SK-N-SH (cell line): ENCODE measurements at regions not wholly inside any gene's neighbourhood (a gene's known extent, or its start where the extent isn't known, plus 50 kb on each side); places are given as distances from the start of the nearest gene placed in this dataset.

Experiments
- CTCF ChIA-PET: fragments of 300-600, 350-600 bp; formaldehyde crosslinking; extraction: SDS; loops from one replicate; lab custom pipeline; 2021; lab: Yijun Ruan, JAX
- POLR2A ChIA-PET: fragments of 350-600 bp; sonication (Branson Sonifier 250); formaldehyde crosslinking; extraction: SDS; loops from one replicate; lab custom pipeline; 2020; ENCODE audit warnings: antibody characterized with exemption, inconsistent platforms; lab: Yijun Ruan, JAX
- DNase-seq: peaks from one replicate; pipeline ENCODE4 v3.0.0; 2012
- H2AFZ ChIP-seq: fragments of 200-600 bp; sonication (generic); 2 replicates; pipeline ENCODE4 v1.8.1; 2016; ENCODE audit warnings: antibody characterized with exemption, mild to moderate bottlenecking, low read depth
- H3F3A ChIP-seq: fragments of 200-600 bp; sonication (generic); replicated peaks from 2 replicates; pipeline ENCODE3; 2016; ENCODE audit warnings: antibody characterized with exemption, mild to moderate bottlenecking; ENCODE audit not compliant: insufficient read depth
- H3K27ac ChIP-seq, 2 experiments: fragments of 200-500 bp in 1 of 2; fragments of 200-600 bp in 1 of 2; sonication (Bioruptor generic) in 1 of 2; sonication (generic), shearing (Covaris generic) in 1 of 2; 2 replicates each; pipeline versions ENCODE4 v1.5.1 to v1.6.1; 2014 to 2016; ENCODE audit warnings: low read depth in 2 of 2, inconsistent platforms in 1 of 2, low read length in 1 of 2, mild to moderate bottlenecking in 1 of 2, mixed read lengths in 1 of 2
- H3K27me3 ChIP-seq: fragments of 200-600 bp; sonication (generic), shearing (Covaris generic); 2 replicates; pipeline ENCODE4 v1.6.1; 2016; ENCODE audit warnings: mixed run types; ENCODE audit not compliant: insufficient read depth
- H3K36me3 ChIP-seq, 2 experiments: fragments of 200-500 bp in 1 of 2; fragments of 200-600 bp in 1 of 2; sonication (Bioruptor generic) in 1 of 2; sonication (generic) in 1 of 2; replicated peaks in 1 of 2; 2 replicates each; pipeline versions ENCODE3 to v1.5.1; 2014 to 2016; ENCODE audit warnings: low read length in 1 of 2, mild to moderate bottlenecking in 1 of 2; ENCODE audit not compliant: insufficient read depth in 2 of 2, control insufficient read depth in 1 of 2
- H3K4me1 ChIP-seq, 2 experiments: fragments of 200-500 bp in 1 of 2; fragments of 200-600 bp in 1 of 2; sonication (Bioruptor generic) in 1 of 2; sonication (generic), shearing (Covaris generic) in 1 of 2; 2 replicates each; pipeline versions ENCODE4 v1.5.1 to v1.6.1; 2014 to 2016; ENCODE audit warnings: low read depth in 1 of 2, low read length in 1 of 2, mixed run types in 1 of 2; ENCODE audit not compliant: insufficient read depth in 2 of 2, control insufficient read depth in 1 of 2
- H3K4me2 ChIP-seq: fragments of 200-600 bp; sonication (generic), shearing (Covaris generic); 2 replicates; pipeline ENCODE4 v1.6.1; 2017; ENCODE audit warnings: mixed run types
- H3K4me3 ChIP-seq, 2 experiments: fragments of 200-500 bp in 1 of 2; fragments of 200-600 bp in 1 of 2; sonication (Bioruptor generic) in 1 of 2; sonication (generic), shearing (Covaris generic) in 1 of 2; 2 replicates each; pipeline versions ENCODE4 v1.5.1 to v1.8.1; 2014 to 2016; ENCODE audit warnings: low read depth in 2 of 2, inconsistent platforms in 1 of 2, low read length in 1 of 2, mild to moderate bottlenecking in 1 of 2, mixed read lengths in 1 of 2, moderate library complexity in 1 of 2
- H3K79me2 ChIP-seq: fragments of 200-600 bp; sonication (generic); 2 replicates; pipeline ENCODE4 v1.8.1; 2017; ENCODE audit warnings: mild to moderate bottlenecking; ENCODE audit not compliant: insufficient read depth
- H3K9ac ChIP-seq: fragments of 200-600 bp; sonication (generic); 2 replicates; pipeline ENCODE4 v1.6.1; 2017; ENCODE audit warnings: mixed run types
- H3K9me2 ChIP-seq: fragments of 200-600 bp; sonication (generic); 2 replicates; pipeline ENCODE4 v1.6.1; 2017; ENCODE audit warnings: mixed run types
- H3K9me3 ChIP-seq: fragments of 200-600 bp; sonication (generic); 2 replicates; pipeline ENCODE4 v1.6.1; 2017; ENCODE audit warnings: mixed run types, mild to moderate bottlenecking, moderate library complexity
- H4K20me1 ChIP-seq: fragments of 200-600 bp; sonication (generic); 2 replicates; pipeline ENCODE4 v1.6.1; 2017; ENCODE audit warnings: mild to moderate bottlenecking, mixed run types; ENCODE audit not compliant: insufficient read depth
- CHD2 ChIP-seq: fragments of 150-350 bp; IDR thresholded peaks from 2 replicates; pipeline ENCODE4 v1.6.1; 2018; ENCODE audit warnings: low read length; ENCODE audit not compliant: partially characterized antibody
- FOSL2 ChIP-seq: IDR thresholded peaks from 2 replicates; pipeline ENCODE4 v1.4.0; 2012; ENCODE audit warnings: low read depth, mild to moderate bottlenecking, moderate library complexity, borderline replicate concordance
- FOXJ3 ChIP-seq: sonication (generic); formaldehyde crosslinking; IDR thresholded peaks from 2 replicates; pipeline ENCODE4 v1.5.1; 2020; ENCODE audit warnings: mild to moderate bottlenecking, missing genetic modification reagents
- GABPA ChIP-seq: IDR thresholded peaks from 2 replicates; pipeline ENCODE4 v1.4.0; 2012; ENCODE audit warnings: low read depth, mild to moderate bottlenecking
- GATA2 ChIP-seq: sonication (generic); formaldehyde crosslinking; IDR thresholded peaks from 2 replicates; pipeline ENCODE4 v1.5.0; 2020; ENCODE audit warnings: mild to moderate bottlenecking, missing genetic modification reagents
- MEF2A ChIP-seq: IDR thresholded peaks from 2 replicates; pipeline ENCODE4 v1.4.0; 2012; ENCODE audit warnings: low read depth, borderline replicate concordance
- MXI1 ChIP-seq: IDR thresholded peaks from 2 replicates; pipeline ENCODE4 v1.6.1; 2012; ENCODE audit warnings: mild to moderate bottlenecking, low read depth, low read length, improper control_type of control experiment
- NRF1 ChIP-seq: IDR thresholded peaks from 2 replicates; pipeline ENCODE4 v1.6.1; 2012; ENCODE audit warnings: low read depth, mild to moderate bottlenecking, low read length
- RAD21 ChIP-seq: IDR thresholded peaks from 2 replicates; pipeline ENCODE4 v1.6.1; 2012; ENCODE audit warnings: mild to moderate bottlenecking, low read length
- RCOR1 ChIP-seq: fragments of 150-350 bp; IDR thresholded peaks from 2 replicates; pipeline ENCODE4 v1.6.1; 2017; ENCODE audit warnings: antibody characterized with exemption, low read length
- RXRA ChIP-seq: IDR thresholded peaks from 2 replicates; pipeline ENCODE4 v1.4.0; 2012; ENCODE audit warnings: low read depth, mild to moderate bottlenecking, borderline replicate concordance
- SIN3A ChIP-seq: IDR thresholded peaks from 2 replicates; pipeline ENCODE4 v1.6.1; 2012; ENCODE audit warnings: low read depth, mild to moderate bottlenecking, low read length, moderate library complexity, borderline replicate concordance
- SMC3 ChIP-seq: IDR thresholded peaks from 2 replicates; pipeline ENCODE4 v1.6.1; 2012; ENCODE audit warnings: low read depth, low read length, improper control_type of control experiment
- TAF1 ChIP-seq: IDR thresholded peaks from 2 replicates; pipeline ENCODE4 v1.6.1; 2012; ENCODE audit warnings: low read depth, mild to moderate bottlenecking, low read length, moderate library complexity, borderline replicate concordance
- TCF12 ChIP-seq: IDR thresholded peaks from 2 replicates; pipeline ENCODE4 v1.4.0; 2012
- TEAD4 ChIP-seq: IDR thresholded peaks from 2 replicates; pipeline ENCODE4 v1.4.0; 2012; ENCODE audit warnings: mild to moderate bottlenecking, borderline replicate concordance; ENCODE audit not compliant: insufficient read depth
- WGBS: methylation state at CpG from one replicate; pipeline ENCODE4 v1.1.6; 2017; ENCODE audit warnings: low lambda C conversion rate; 5-methylcytosine and 5-hydroxymethylcytosine counted together
- TF ChIP-seq, protein P1 (sequence below): fragments of 200-600 bp; sonication (generic); IDR thresholded peaks from 2 replicates; pipeline ENCODE4 v1.6.1; 2017; ENCODE audit warnings: antibody characterized with exemption, mild to moderate bottlenecking, moderate library complexity
- TF ChIP-seq, protein P2 (sequence below): IDR thresholded peaks from 2 replicates; pipeline ENCODE4; 2012
- TF ChIP-seq, protein P3 (sequence below): IDR thresholded peaks from 2 replicates; pipeline ENCODE4 v1.4.0; 2012; ENCODE audit warnings: low read depth
- TF ChIP-seq, protein P4 (sequence below): fragments of 150-350 bp; IDR thresholded peaks from 2 replicates; pipeline ENCODE4 v1.6.1; 2016; ENCODE audit warnings: mild to moderate bottlenecking, low read depth, low read length

DNA sequence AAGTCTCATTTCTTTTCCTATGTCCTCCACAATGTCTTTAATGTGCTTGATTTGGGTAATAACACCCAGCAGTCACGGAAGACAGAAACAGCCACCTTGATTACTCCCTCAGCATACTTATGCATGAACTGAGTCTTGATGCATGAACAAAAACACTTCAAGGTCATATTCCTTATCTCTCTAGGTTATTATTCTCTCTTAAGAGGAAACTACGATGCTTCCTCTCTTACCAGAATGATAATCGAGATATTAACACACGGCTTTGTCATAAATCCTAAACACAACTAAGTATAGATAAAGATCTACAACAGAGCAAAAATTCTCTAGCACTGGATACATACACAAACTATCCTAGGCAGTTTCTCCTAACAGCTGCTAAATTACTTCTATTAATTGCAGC lies 583.5 kb upstream of the ATP2B1 start:
- Histone ChIP-seq H3K36me3 (no peaks in the 10 kb centered on the region), H4K20me1 (no peaks in the 10 kb centered on the region), H2AFZ (0 out of 2 replicates have a peak overlapping the region, but pooled peaks have one; percentile 51), H3K79me2 (no peaks in the 10 kb centered on the region), H3K9me2 (no peaks in the 10 kb centered on the region), H3K4me2 (no peak overlapping the region), H3K9me3 (peaks cover 4% of the 10 kb centered on the region), H3K27me3 (no peaks in the 10 kb centered on the region), H3K4me3 (no peak overlapping the region), H3F3A (no peaks in the 10 kb centered on the region), H3K27ac (peak overlapping the region in 1 of 2 experiments; percentile 28; a peak in 1 of 4 replicates), H3K9ac (no peak overlapping the region), H3K4me1 (peaks cover 0 to 4% of the 10 kb centered on the region in 2 experiments; a peak in 1 of 4 replicates)
- DNase-seq: no peak
- CTCF ChIA-PET: no interaction called here
- TF ChIP-seq GATA2 (CRISPR knock-in tag): no peak
- TF ChIP-seq, protein P1, sequence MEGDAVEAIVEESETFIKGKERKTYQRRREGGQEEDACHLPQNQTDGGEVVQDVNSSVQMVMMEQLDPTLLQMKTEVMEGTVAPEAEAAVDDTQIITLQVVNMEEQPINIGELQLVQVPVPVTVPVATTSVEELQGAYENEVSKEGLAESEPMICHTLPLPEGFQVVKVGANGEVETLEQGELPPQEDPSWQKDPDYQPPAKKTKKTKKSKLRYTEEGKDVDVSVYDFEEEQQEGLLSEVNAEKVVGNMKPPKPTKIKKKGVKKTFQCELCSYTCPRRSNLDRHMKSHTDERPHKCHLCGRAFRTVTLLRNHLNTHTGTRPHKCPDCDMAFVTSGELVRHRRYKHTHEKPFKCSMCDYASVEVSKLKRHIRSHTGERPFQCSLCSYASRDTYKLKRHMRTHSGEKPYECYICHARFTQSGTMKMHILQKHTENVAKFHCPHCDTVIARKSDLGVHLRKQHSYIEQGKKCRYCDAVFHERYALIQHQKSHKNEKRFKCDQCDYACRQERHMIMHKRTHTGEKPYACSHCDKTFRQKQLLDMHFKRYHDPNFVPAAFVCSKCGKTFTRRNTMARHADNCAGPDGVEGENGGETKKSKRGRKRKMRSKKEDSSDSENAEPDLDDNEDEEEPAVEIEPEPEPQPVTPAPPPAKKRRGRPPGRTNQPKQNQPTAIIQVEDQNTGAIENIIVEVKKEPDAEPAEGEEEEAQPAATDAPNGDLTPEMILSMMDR: no peak
- POLR2A ChIA-PET: no interaction called here
- 35% methylated on average over 4 of the region's 4 CpGs for WGBS

DNA sequence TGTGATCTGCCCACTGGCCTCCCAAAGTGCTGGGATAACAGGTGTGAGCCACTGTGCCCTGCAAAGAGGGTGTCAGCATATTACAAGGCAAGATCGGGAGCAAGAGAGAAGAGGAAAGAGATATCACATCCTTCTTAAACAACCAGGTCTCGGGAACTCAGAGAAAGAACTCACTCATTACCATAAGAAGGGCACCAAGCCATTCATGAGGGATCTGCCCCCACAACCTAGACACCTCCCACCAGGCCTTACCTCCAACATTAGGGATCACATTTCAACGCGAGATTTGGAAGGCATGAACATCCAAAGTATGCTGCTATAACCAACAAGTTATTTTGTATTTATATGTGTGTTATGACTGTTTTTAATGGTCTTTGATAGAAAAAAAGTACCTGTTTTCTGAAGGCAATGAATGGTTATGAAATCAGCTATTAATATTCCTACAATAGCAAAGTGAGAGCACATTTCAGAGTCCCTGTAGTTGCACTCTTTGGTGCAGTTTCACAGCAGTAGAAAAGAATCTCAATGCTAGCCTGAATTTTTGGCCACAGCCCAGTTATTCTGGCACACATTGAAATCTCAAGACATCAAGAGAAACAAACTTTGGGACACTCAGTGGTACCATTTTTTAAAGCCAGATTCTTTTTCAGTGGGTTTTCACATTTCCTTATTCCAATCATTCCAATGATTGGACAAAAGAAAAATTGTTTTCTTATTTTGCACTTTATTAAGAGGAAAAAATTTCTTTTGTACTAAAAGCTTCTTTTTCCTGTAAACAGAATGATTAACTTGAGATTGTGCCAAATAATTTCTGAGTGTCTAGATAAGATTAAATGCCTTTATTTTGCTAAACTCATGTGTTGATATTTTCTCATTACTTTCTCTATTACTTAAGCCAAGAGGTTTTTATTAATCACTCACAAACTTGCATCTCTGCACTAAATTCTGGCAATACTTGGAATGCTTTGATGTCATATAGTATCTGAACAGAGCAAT lies 582.6 kb upstream of the ATP2B1 start:
- H3K4me3 ChIP-seq: no peak overlapping the region
- no peaks in the 10 kb centered on the region for H3K36me3 ChIP-seq
- ChIA-PET POLR2A (no interaction called here), CTCF (no interaction called here)
- 80% methylated on average over 4 of the region's 4 CpGs for WGBS
- peaks cover 0 to 4% of the 10 kb centered on the region in 2 experiments; a peak in 1 of 4 replicates for H3K4me1 ChIP-seq
- no peaks in the 10 kb centered on the region for H3K9me2 ChIP-seq
- H3K9ac ChIP-seq: no peak overlapping the region
- no peaks in the 10 kb centered on the region for H3K79me2 ChIP-seq
- no peak overlapping the region for H3K4me2 ChIP-seq
- H3F3A ChIP-seq: no peaks in the 10 kb centered on the region
- no peak overlapping the region for H2AFZ ChIP-seq
- DNase-seq: no peak
- no peak for TF ChIP-seq GABPA
- TF ChIP-seq, protein P2, sequence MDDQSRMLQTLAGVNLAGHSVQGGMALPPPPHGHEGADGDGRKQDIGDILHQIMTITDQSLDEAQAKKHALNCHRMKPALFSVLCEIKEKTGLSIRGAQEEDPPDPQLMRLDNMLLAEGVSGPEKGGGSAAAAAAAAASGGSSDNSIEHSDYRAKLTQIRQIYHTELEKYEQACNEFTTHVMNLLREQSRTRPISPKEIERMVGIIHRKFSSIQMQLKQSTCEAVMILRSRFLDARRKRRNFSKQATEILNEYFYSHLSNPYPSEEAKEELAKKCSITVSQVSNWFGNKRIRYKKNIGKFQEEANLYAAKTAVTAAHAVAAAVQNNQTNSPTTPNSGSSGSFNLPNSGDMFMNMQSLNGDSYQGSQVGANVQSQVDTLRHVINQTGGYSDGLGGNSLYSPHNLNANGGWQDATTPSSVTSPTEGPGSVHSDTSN: no peak
- no peak for TF ChIP-seq NRF1
- no peak for TF ChIP-seq FOXJ3 (CRISPR knock-in tag)
- TF ChIP-seq GATA2 (CRISPR knock-in tag): no peak
- TF ChIP-seq FOSL2: no peak
- TF ChIP-seq MEF2A: no peak
- TF ChIP-seq, protein P3, sequence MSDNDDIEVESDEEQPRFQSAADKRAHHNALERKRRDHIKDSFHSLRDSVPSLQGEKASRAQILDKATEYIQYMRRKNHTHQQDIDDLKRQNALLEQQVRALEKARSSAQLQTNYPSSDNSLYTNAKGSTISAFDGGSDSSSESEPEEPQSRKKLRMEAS: no peak
- no peak for TF ChIP-seq TAF1
- TF ChIP-seq SIN3A: no peak
- no peak for TF ChIP-seq RXRA
- no peak for TF ChIP-seq RAD21
- TF ChIP-seq SMC3: no peak
- TF ChIP-seq, protein P4, sequence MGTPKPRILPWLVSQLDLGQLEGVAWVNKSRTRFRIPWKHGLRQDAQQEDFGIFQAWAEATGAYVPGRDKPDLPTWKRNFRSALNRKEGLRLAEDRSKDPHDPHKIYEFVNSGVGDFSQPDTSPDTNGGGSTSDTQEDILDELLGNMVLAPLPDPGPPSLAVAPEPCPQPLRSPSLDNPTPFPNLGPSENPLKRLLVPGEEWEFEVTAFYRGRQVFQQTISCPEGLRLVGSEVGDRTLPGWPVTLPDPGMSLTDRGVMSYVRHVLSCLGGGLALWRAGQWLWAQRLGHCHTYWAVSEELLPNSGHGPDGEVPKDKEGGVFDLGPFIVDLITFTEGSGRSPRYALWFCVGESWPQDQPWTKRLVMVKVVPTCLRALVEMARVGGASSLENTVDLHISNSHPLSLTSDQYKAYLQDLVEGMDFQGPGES: no peak
- no peak for TF ChIP-seq RCOR1
- no peak for TF ChIP-seq TEAD4
- TF ChIP-seq TCF12: no peak
- no peak for TF ChIP-seq CHD2
- TF ChIP-seq, protein P1: no peak
- TF ChIP-seq MXI1: no peak
- H3K27ac ChIP-seq: peak overlapping the region in 1 of 2 experiments; percentile 16; a peak in 1 of 4 replicates
- peaks cover 4% of the 10 kb centered on the region for H3K9me3 ChIP-seq
- no peaks in the 10 kb centered on the region for H3K27me3 ChIP-seq
- no peaks in the 10 kb centered on the region for H4K20me1 ChIP-seq
